ENCODE measurements at regions not wholly inside any gene's neighbourhood (a gene's known extent, or its start where the extent isn't known, plus 50 kb on each side); places are given as distances from the start of the nearest gene placed in this dataset.
"Not testable (repeated sequence)": the region's sequence is repeated elsewhere in the genome, so short reads cannot be mapped to it uniquely, and the experiment has no call there.

DNA sequence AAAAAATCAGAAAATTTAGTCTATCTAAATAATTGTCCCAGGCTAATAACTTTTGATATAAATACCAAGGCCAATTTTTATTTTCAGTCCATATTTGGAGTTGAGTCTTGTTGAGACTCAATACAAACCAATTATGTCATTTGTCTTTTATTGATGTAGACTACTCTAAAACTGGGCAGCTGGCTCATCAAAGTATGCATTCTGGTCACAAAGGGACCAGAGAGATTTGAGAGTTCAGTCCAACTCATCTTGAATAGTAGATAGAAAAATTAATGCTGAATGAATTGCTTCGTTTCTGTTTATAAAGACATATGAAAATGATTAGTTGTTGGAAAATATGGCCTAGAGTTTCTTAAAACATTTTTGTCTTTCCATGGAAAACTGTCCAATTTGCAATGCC lies 412.5 kb upstream of the KLHL4 start:
- DNase-seq (ENCODE audit: low spot score), result no peak

DNA sequence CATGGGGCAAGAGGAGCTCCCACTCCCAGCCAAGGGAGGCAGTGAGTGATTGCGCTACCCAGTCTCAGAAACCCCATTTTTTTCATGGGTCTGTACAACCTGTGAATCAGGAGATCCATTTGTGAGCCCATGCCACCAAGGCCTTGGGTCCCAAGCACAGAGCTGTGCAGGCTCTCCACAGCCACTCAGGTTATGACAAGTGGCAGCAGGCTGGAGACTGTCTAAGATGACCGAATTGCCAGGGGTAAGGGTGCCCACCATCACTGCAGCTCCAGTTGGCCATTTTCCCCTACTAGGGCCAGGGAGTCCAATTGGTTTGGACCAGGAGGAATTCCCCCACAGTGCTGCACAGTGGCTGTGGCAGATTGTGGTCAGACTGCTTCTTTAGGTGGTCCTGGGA lies 407.5 kb upstream of the KLHL4 start:
- DNase-seq (ENCODE audit: low spot score), result no peak

GRCh38 chrX:87140800-87141483 lies 376.7 kb upstream of the KLHL4 start:
- DNase-seq (ENCODE audit: low spot score), result no peak

GRCh38 chrX:87160435-87161010 lies 357.1 kb upstream of the KLHL4 start:
- no peak for DNase-seq (ENCODE audit: low spot score)

- no peak for DNase-seq (ENCODE audit: low spot score)
These were observed 349.8 kb upstream of the KLHL4 start for GRCh38 chrX:87167841-87168240.

GRCh38 chrX:87178009-87178408 lies 339.6 kb upstream of the KLHL4 start:
- DNase-seq (ENCODE audit: low spot score), result not testable (repeated sequence)
